ENCODE measurements at regions not wholly inside any gene's neighbourhood (a gene's known extent, or its start where the extent isn't known, plus 50 kb on each side); places are given as distances from the start of the nearest gene placed in this dataset.

DNA sequence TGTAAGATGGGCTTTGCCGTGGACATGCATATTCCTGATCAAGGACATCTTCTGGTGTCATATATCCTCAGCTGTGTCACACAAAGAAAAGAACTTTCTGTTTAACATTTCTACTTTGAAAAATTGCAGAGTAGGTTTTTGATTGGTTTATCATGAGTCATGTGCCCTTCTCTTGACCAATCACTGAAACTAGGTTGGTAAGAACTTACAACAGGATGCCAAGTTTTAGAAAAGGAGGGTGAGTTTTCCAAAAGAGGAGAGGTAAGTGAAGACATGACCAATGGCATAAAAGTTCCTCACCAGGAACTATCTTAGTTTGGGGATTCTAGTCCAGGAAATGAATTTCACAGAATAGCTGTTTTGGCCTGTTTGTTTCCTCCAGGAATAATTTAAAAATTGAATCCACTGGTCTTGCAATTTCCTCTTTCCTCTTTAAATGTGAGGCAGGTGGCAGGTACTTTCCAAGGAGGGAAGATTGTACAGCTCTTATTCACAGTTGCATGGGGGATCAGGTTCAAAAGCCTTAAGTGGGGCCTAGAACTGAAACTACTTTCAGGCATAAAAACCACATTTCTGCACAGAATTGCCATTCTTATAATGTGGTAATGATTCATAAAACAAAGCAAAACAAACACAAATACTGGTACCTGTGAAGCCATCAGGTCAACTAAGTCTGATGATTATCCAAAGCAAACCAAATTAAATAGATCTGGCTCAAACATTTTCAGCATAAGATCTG, 1114.5 kb upstream of the LCORL start:
- TF ChIP-seq, protein P1, sequence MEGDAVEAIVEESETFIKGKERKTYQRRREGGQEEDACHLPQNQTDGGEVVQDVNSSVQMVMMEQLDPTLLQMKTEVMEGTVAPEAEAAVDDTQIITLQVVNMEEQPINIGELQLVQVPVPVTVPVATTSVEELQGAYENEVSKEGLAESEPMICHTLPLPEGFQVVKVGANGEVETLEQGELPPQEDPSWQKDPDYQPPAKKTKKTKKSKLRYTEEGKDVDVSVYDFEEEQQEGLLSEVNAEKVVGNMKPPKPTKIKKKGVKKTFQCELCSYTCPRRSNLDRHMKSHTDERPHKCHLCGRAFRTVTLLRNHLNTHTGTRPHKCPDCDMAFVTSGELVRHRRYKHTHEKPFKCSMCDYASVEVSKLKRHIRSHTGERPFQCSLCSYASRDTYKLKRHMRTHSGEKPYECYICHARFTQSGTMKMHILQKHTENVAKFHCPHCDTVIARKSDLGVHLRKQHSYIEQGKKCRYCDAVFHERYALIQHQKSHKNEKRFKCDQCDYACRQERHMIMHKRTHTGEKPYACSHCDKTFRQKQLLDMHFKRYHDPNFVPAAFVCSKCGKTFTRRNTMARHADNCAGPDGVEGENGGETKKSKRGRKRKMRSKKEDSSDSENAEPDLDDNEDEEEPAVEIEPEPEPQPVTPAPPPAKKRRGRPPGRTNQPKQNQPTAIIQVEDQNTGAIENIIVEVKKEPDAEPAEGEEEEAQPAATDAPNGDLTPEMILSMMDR (IDR thresholded peaks at IDR 0.05 in 8 of 11, conservative IDR thresholded peaks at IDR 0.05 in 3 of 11), result no peak
- TF ChIP-seq POLR2A (IDR thresholded peaks at IDR 0.05), result no peak
